Retinal pigment epithelial cell (primary cell): ENCODE measurements at regions not wholly inside any gene's neighbourhood (a gene's known extent, or its start where the extent isn't known, plus 50 kb on each side); places are given as distances from the start of the nearest gene placed in this dataset.

ENCODE experiments used
- DNase-seq: peaks from one replicate; pipeline ENCODE4 v3.0.0-alpha.2; 2010; ENCODE audit warnings: low read depth
- H3K4me3 ChIP-seq: 2 replicates; pipeline ENCODE4 v1.5.1; 2011; ENCODE audit warnings: mild to moderate bottlenecking, low read length, control low read depth, moderate library complexity
- CTCF ChIP-seq: conservative IDR thresholded peaks from 2 replicates; pipeline ENCODE4 v1.5.1; 2011; ENCODE audit warnings: low read depth, low read length, control low read depth, inconsistent platforms

GRCh38 chr13:90808838-90809237, 538.6 kb upstream of the MIR17HG start:
- TF ChIP-seq CTCF: no peak
- no peak overlapping the region for H3K4me3 ChIP-seq
- DNase-seq: no peak

GRCh38 chr13:90824032-90824431, 523.5 kb upstream of the MIR17HG start:
- no peak for TF ChIP-seq CTCF

GRCh38 chr13:90826688-90827087, 520.8 kb upstream of the MIR17HG start:
- no peak overlapping the region for H3K4me3 ChIP-seq
- no peak for TF ChIP-seq CTCF
- DNase-seq: no peak

More at GRCh38 chr13:90824032-90824431, 523.5 kb upstream of the MIR17HG start:
- DNase-seq: no peak
- no peak overlapping the region for H3K4me3 ChIP-seq

GRCh38 chr13:90830782-90831181, 516.7 kb upstream of the MIR17HG start:
- H3K4me3 ChIP-seq: no peak overlapping the region
- TF ChIP-seq CTCF: no peak
- no peak for DNase-seq

GRCh38 chr13:90833951-90834350, 513.5 kb upstream of the MIR17HG start:
- DNase-seq: no peak
- H3K4me3 ChIP-seq: no peak overlapping the region
- TF ChIP-seq CTCF: no peak

GRCh38 chr13:90834700-90835099, 512.8 kb upstream of the MIR17HG start:
- no peak for TF ChIP-seq CTCF
- no peak overlapping the region for H3K4me3 ChIP-seq
- DNase-seq: no peak

- no peak overlapping the region for H3K4me3 ChIP-seq
- no peak for DNase-seq
- no peak for TF ChIP-seq CTCF
Observed at GRCh38 chr13:90835826-90836225, 511.7 kb upstream of the MIR17HG start.
